Mesenchymal stem cell (in vitro differentiated cells and primary cell): ENCODE measurements at regions not wholly inside any gene's neighbourhood (a gene's known extent, or its start where the extent isn't known, plus 50 kb on each side); places are given as distances from the start of the nearest gene placed in this dataset.

Experiments
- DNase-seq: peaks from one replicate; pipeline ENCODE4 v3.0.0-alpha.2; 2013
- H2AFZ ChIP-seq: one replicate; pipeline ENCODE4 v1.6.1; 2013; ENCODE audit warnings: low read depth, mild to moderate bottlenecking, control low read depth, inconsistent platforms, low read length, moderate library complexity
- H2AK5ac ChIP-seq: 2 replicates; pipeline ENCODE4 v1.6.1; 2013; ENCODE audit warnings: low read length, moderate library complexity, mild to moderate bottlenecking, inconsistent platforms; ENCODE audit not compliant: severe bottlenecking
- H2BK120ac ChIP-seq: one replicate; pipeline ENCODE4 v1.6.1; 2013; ENCODE audit warnings: low read depth, mild to moderate bottlenecking, inconsistent platforms, low read length, moderate library complexity
- H2BK12ac ChIP-seq, 2 experiments: one replicate each; pipeline ENCODE4 v1.6.1; 2013; ENCODE audit warnings: inconsistent platforms in 2 of 2, low read length in 2 of 2, mild to moderate bottlenecking in 2 of 2, moderate library complexity in 2 of 2, control low read depth in 1 of 2
- H2BK15ac ChIP-seq: one replicate; pipeline ENCODE4 v1.6.1; 2013; ENCODE audit warnings: mild to moderate bottlenecking, low read depth, inconsistent platforms; ENCODE audit not compliant: poor library complexity, severe bottlenecking
- H2BK5ac ChIP-seq: 2 replicates; pipeline ENCODE4 v1.6.1; 2013; ENCODE audit warnings: low read depth, mild to moderate bottlenecking, low read length, control low read depth, inconsistent platforms; ENCODE audit not compliant: poor library complexity, severe bottlenecking
- H3K14ac ChIP-seq, 2 experiments: one replicate each; pipeline ENCODE4 v1.6.1; 2013; ENCODE audit warnings: inconsistent platforms in 2 of 2, low read length in 2 of 2, control low read depth in 1 of 2, mild to moderate bottlenecking in 1 of 2, moderate library complexity in 1 of 2
- H3K18ac ChIP-seq, 2 experiments: one replicate each; pipeline ENCODE4 v1.6.1; 2013; ENCODE audit warnings: inconsistent platforms in 2 of 2, low read length in 2 of 2, control low read depth in 1 of 2, low read depth in 1 of 2, mild to moderate bottlenecking in 1 of 2
- H3K23ac ChIP-seq, 2 experiments: one replicate each; pipeline ENCODE4 v1.6.1; 2013; ENCODE audit warnings: inconsistent platforms in 2 of 2, low read length in 2 of 2, mild to moderate bottlenecking in 2 of 2, moderate library complexity in 2 of 2, control low read depth in 1 of 2
- H3K27ac ChIP-seq: 2 replicates; pipeline ENCODE4 v1.5.1; 2013; ENCODE audit warnings: mild to moderate bottlenecking, moderate library complexity, low read length, control low read depth, inconsistent platforms; ENCODE audit not compliant: poor library complexity, severe bottlenecking
- H3K27me3 ChIP-seq, 2 experiments: 2 replicates each; pipeline versions ENCODE4 v1.6.1 to v1.7.0; 2013; ENCODE audit warnings: low read length in 2 of 2, mild to moderate bottlenecking in 2 of 2, moderate library complexity in 2 of 2, control low read depth in 1 of 2, inconsistent platforms in 1 of 2; ENCODE audit not compliant: control insufficient read depth in 1 of 2, insufficient read depth in 1 of 2
- H3K36me3 ChIP-seq, 2 experiments: 2 replicates each; pipeline versions ENCODE4 v1.6.1 to v1.7.0; 2013; ENCODE audit warnings: low read length in 2 of 2, control low read depth in 1 of 2, inconsistent platforms in 1 of 2, low read depth in 1 of 2, mild to moderate bottlenecking in 1 of 2; ENCODE audit not compliant: insufficient read depth in 2 of 2, control insufficient read depth in 1 of 2
- H3K4ac ChIP-seq, 2 experiments: one replicate each; pipeline ENCODE4 v1.6.1; 2013; ENCODE audit warnings: inconsistent platforms in 2 of 2, low read length in 2 of 2, mild to moderate bottlenecking in 2 of 2, moderate library complexity in 2 of 2, control low read depth in 1 of 2, low read depth in 1 of 2
- H3K4me1 ChIP-seq: 2 replicates; pipeline ENCODE4 v1.6.1; 2013; ENCODE audit warnings: low read depth, low read length, control low read depth; ENCODE audit not compliant: control insufficient read depth, insufficient read depth
- H3K4me2 ChIP-seq: 2 replicates; pipeline ENCODE4 v1.6.1; 2013; ENCODE audit warnings: low read length, mild to moderate bottlenecking, inconsistent platforms; ENCODE audit not compliant: poor library complexity, severe bottlenecking
- H3K4me3 ChIP-seq, 2 experiments: 2 replicates each; pipeline versions ENCODE4 v1.5.1 to v1.7.0; 2013; ENCODE audit warnings: low read length in 2 of 2, mild to moderate bottlenecking in 2 of 2, control low read depth in 1 of 2, low read depth in 1 of 2; ENCODE audit not compliant: insufficient read depth in 1 of 2
- H3K79me1 ChIP-seq: replicated peaks from 2 replicates; pipeline ENCODE4 v1.6.1; 2013; ENCODE audit warnings: mild to moderate bottlenecking, control low read depth, low read length, inconsistent platforms; ENCODE audit not compliant: poor library complexity, severe bottlenecking
- H3K9ac ChIP-seq: 2 replicates; pipeline ENCODE4 v1.7.0; 2013; ENCODE audit warnings: mild to moderate bottlenecking, low read length, moderate library complexity
- H3K9me3 ChIP-seq: 2 replicates; pipeline ENCODE4 v1.7.0; 2013; ENCODE audit warnings: mild to moderate bottlenecking, low read length; ENCODE audit not compliant: control insufficient read depth
- H4K8ac ChIP-seq: one replicate; pipeline ENCODE4 v1.6.1; 2013; ENCODE audit warnings: inconsistent platforms, mild to moderate bottlenecking, low read length, moderate library complexity
- H4K91ac ChIP-seq: one replicate; pipeline ENCODE4 v1.6.1; 2013; ENCODE audit warnings: mild to moderate bottlenecking, low read length, inconsistent platforms
- WGBS: methylation state at CpG from one replicate; pipeline ENCODE4 v1.1.7; 2013; ENCODE audit warnings: mixed read lengths; 5-methylcytosine and 5-hydroxymethylcytosine counted together

- no peaks in the 10 kb centered on the region for H3K4me1 ChIP-seq
- no peak overlapping the region for H2BK5ac ChIP-seq
- no peak overlapping the region for H3K18ac ChIP-seq
- H4K8ac ChIP-seq: no peak overlapping the region
- no peak overlapping the region for H2AFZ ChIP-seq
- H2BK120ac ChIP-seq: no peak overlapping the region
- WGBS: 84% methylated on average over 3 of the region's 4 CpGs
- no peak overlapping the region for H2BK15ac ChIP-seq
- H2BK12ac ChIP-seq: no peak overlapping the region
- no peak overlapping the region for H3K9ac ChIP-seq
- no peaks in the 10 kb centered on the region for H3K36me3 ChIP-seq
- DNase-seq: no peak
- H3K27ac ChIP-seq: no peak overlapping the region
- no peak overlapping the region for H4K91ac ChIP-seq
- no peak overlapping the region for H3K4ac ChIP-seq
- no peaks in the 10 kb centered on the region for H3K79me1 ChIP-seq
- no peak overlapping the region for H3K23ac ChIP-seq
- no peaks in the 10 kb centered on the region for H3K27me3 ChIP-seq
- H3K9me3 ChIP-seq: peaks cover 3% of the 10 kb centered on the region
- H2AK5ac ChIP-seq: no peak overlapping the region
- H3K14ac ChIP-seq: no peak overlapping the region
- no peak overlapping the region for H3K4me3 ChIP-seq
- H3K4me2 ChIP-seq: no peak overlapping the region
Observed at GRCh38 chr5:88045931-88046461, 222.6 kb downstream of the TMEM161B start.

- H2AK5ac ChIP-seq: no peak overlapping the region
- H2BK5ac ChIP-seq: no peak overlapping the region
- no peak overlapping the region for H2AFZ ChIP-seq
- H4K91ac ChIP-seq: no peak overlapping the region
- H3K4me1 ChIP-seq: no peaks in the 10 kb centered on the region
- H3K36me3 ChIP-seq: no peaks in the 10 kb centered on the region
- no peak overlapping the region for H2BK15ac ChIP-seq
- H3K9ac ChIP-seq: no peak overlapping the region
- no peak overlapping the region for H3K14ac ChIP-seq
- no peak for DNase-seq
- no peak overlapping the region for H3K27ac ChIP-seq
- H3K23ac ChIP-seq: no peak overlapping the region
- no peak overlapping the region for H3K18ac ChIP-seq
- no peak overlapping the region for H3K4ac ChIP-seq
- no peak overlapping the region for H2BK120ac ChIP-seq
- no peaks in the 10 kb centered on the region for H3K79me1 ChIP-seq
- no peak overlapping the region for H3K4me2 ChIP-seq
- no peak overlapping the region for H3K4me3 ChIP-seq
- H2BK12ac ChIP-seq: no peak overlapping the region
- no peak overlapping the region for H4K8ac ChIP-seq
- WGBS: 0% methylated on average over 1 of the region's 1 CpG
- H3K27me3 ChIP-seq: no peaks in the 10 kb centered on the region
- peaks cover 3% of the 10 kb centered on the region for H3K9me3 ChIP-seq
Observed at GRCh38 chr5:88045165-88045564, 223.5 kb downstream of the TMEM161B start.

- no peaks in the 10 kb centered on the region for H3K4me1 ChIP-seq
- H3K36me3 ChIP-seq: no peaks in the 10 kb centered on the region
- H2BK12ac ChIP-seq: no peak overlapping the region
- H3K27me3 ChIP-seq: no peaks in the 10 kb centered on the region
- no peak overlapping the region for H3K23ac ChIP-seq
- H3K27ac ChIP-seq: no peak overlapping the region
- H3K14ac ChIP-seq: no peak overlapping the region
- no peak for DNase-seq
- no peaks in the 10 kb centered on the region for H3K9me3 ChIP-seq
- H3K9ac ChIP-seq: no peak overlapping the region
- H2BK5ac ChIP-seq: no peak overlapping the region
- no peak overlapping the region for H2BK120ac ChIP-seq
- H4K91ac ChIP-seq: no peak overlapping the region
- no peak overlapping the region for H3K4ac ChIP-seq
- no peaks in the 10 kb centered on the region for H3K79me1 ChIP-seq
- no peak overlapping the region for H3K4me2 ChIP-seq
- no peak overlapping the region for H3K18ac ChIP-seq
- H4K8ac ChIP-seq: no peak overlapping the region
- H2BK15ac ChIP-seq: no peak overlapping the region
- H2AK5ac ChIP-seq: no peak overlapping the region
- no CpG with 5 or more reads among the region's 1 CpG for WGBS
- H3K4me3 ChIP-seq: no peak overlapping the region
- no peak overlapping the region for H2AFZ ChIP-seq
Observed at GRCh38 chr5:88034520-88034919, 234.1 kb downstream of the TMEM161B start.

- Histone ChIP-seq H3K36me3 (no peaks in the 10 kb centered on the region), H2AK5ac (no peak overlapping the region), H3K14ac (no peak overlapping the region), H2AFZ (no peak overlapping the region), H4K91ac (no peak overlapping the region), H3K9me3 (no peaks in the 10 kb centered on the region), H2BK120ac (no peak overlapping the region), H2BK15ac (no peak overlapping the region), H3K23ac (no peak overlapping the region), H3K4me2 (no peak overlapping the region), H3K79me1 (no peaks in the 10 kb centered on the region), H2BK12ac (no peak overlapping the region), H3K4me1 (no peaks in the 10 kb centered on the region), H2BK5ac (no peak overlapping the region), H3K9ac (no peak overlapping the region), H3K4me3 (no peak overlapping the region), H3K18ac (no peak overlapping the region), H3K27me3 (no peaks in the 10 kb centered on the region), H3K4ac (no peak overlapping the region), H3K27ac (no peak overlapping the region), H4K8ac (no peak overlapping the region)
- no peak for DNase-seq
- no CpG with 5 or more reads among the region's 2 CpGs for WGBS
Observed at GRCh38 chr5:88033191-88033590, 235.5 kb downstream of the TMEM161B start.
